GM13976 (cell line): ENCODE measurements at regions not wholly inside any gene's neighbourhood (a gene's known extent, or its start where the extent isn't known, plus 50 kb on each side); places are given as distances from the start of the nearest gene placed in this dataset.

ENCODE experiments used
- DNase-seq: peaks from one replicate; pipeline ENCODE4 v3.0.0; 2012; ENCODE audit warnings: low spot score
- in situ Hi-C: fragments of 300-500 bp; cut with MboI; formaldehyde crosslinking; loops from one replicate; pipeline ENCODE4 v1.12.0; 2022; ENCODE audit warnings: low sequenced_read_pairs, mixed read lengths, inconsistent platforms; ENCODE audit not compliant: unreplicated experiment
- TF ChIP-seq, protein P1 (sequence below): IDR thresholded peaks from 2 replicates; pipeline ENCODE4 v1.5.1; 2012; ENCODE audit warnings: borderline replicate concordance, mild to moderate bottlenecking; ENCODE audit not compliant: insufficient read depth; ENCODE audit errors: extremely low read depth, missing control alignments, control extremely low read depth

DNA sequence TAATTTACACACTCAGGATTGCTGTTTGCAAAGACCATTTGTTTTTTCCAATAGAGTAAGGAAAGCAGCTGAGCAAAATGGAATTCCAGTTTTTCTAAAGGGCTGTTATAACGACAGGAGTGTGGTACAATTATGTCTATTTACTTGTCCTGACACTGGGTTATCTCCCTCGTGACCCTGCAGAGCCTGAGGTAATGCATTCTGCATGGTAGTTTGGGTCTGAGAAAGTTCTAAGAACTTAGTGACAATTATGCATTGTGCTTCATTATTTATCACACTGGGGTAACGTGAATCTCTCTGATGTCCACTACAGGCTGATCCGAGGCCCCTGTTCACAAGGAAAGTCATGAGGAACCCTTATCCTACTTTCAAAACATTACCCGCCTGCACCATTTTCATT lies 50.7 kb upstream of the EDNRB start:
- in situ Hi-C loops: no loop called here
- TF ChIP-seq, protein P1, sequence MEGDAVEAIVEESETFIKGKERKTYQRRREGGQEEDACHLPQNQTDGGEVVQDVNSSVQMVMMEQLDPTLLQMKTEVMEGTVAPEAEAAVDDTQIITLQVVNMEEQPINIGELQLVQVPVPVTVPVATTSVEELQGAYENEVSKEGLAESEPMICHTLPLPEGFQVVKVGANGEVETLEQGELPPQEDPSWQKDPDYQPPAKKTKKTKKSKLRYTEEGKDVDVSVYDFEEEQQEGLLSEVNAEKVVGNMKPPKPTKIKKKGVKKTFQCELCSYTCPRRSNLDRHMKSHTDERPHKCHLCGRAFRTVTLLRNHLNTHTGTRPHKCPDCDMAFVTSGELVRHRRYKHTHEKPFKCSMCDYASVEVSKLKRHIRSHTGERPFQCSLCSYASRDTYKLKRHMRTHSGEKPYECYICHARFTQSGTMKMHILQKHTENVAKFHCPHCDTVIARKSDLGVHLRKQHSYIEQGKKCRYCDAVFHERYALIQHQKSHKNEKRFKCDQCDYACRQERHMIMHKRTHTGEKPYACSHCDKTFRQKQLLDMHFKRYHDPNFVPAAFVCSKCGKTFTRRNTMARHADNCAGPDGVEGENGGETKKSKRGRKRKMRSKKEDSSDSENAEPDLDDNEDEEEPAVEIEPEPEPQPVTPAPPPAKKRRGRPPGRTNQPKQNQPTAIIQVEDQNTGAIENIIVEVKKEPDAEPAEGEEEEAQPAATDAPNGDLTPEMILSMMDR: no peak
- DNase-seq: no peak
